Keratinocyte (primary cell): ENCODE measurements at regions not wholly inside any gene's neighbourhood (a gene's known extent, or its start where the extent isn't known, plus 50 kb on each side); places are given as distances from the start of the nearest gene placed in this dataset.

Experiments
- DNase-seq: peaks from one replicate; pipeline ENCODE4 v3.0.0-alpha.2; 2011; ENCODE audit warnings: low read depth, missing footprints, low spot score
- FAIRE-seq: peaks from 2 replicates; lab custom pipeline; 2011; peaks lifted over from hg19 to GRCh38; lab: Jason Lieb, UNC
- H2AFZ ChIP-seq: 2 replicates; pipeline ENCODE4 v1.6.0; 2012; ENCODE audit warnings: low read length, control low read depth, inconsistent platforms; ENCODE audit not compliant: control insufficient read depth
- H3K27ac ChIP-seq: 2 replicates; pipeline ENCODE4 v1.5.1; 2011; ENCODE audit warnings: low read length; ENCODE audit not compliant: control insufficient read depth, insufficient read depth
- H3K27me3 ChIP-seq: 3 replicates; pipeline ENCODE4 v1.6.0; 2011; ENCODE audit warnings: low read length; ENCODE audit not compliant: control insufficient read depth, insufficient read depth; ENCODE audit errors: extremely low read depth
- H3K36me3 ChIP-seq, 2 experiments: 2 replicates in 1 of 2; 3 replicates in 1 of 2; pipeline ENCODE4 v1.5.1; 2011; ENCODE audit warnings: low read length in 2 of 2, mild to moderate bottlenecking in 1 of 2; ENCODE audit not compliant: control insufficient read depth in 2 of 2, insufficient read depth in 2 of 2; ENCODE audit errors: extremely low read depth in 1 of 2
- H3K4me1 ChIP-seq: 3 replicates; pipeline ENCODE4 v1.5.1; 2011; ENCODE audit warnings: low read length; ENCODE audit not compliant: control insufficient read depth, insufficient read depth; ENCODE audit errors: extremely low read depth
- H3K4me2 ChIP-seq: 3 replicates; pipeline ENCODE4 v1.6.0; 2011; ENCODE audit warnings: low read depth, low read length; ENCODE audit not compliant: control insufficient read depth, insufficient read depth; ENCODE audit errors: extremely low read depth
- H3K4me3 ChIP-seq, 3 experiments: fragments of 200-600 bp in 1 of 3; sonication (generic) in 1 of 3; 2 replicates in 2 of 3; 3 replicates in 1 of 3; pipeline ENCODE4 v1.5.1; 2011 to 2016; ENCODE audit warnings: low read length in 3 of 3, mild to moderate bottlenecking in 3 of 3, control low read depth in 2 of 3, inconsistent platforms in 1 of 3, low read depth in 1 of 3, mixed read lengths in 1 of 3, mixed run types in 1 of 3, moderate library complexity in 1 of 3; ENCODE audit not compliant: control insufficient read depth in 2 of 3, insufficient read depth in 2 of 3; ENCODE audit errors: extremely low read depth in 1 of 3
- H3K79me2 ChIP-seq: 2 replicates; pipeline ENCODE4 v1.6.0; 2012; ENCODE audit warnings: low read length; ENCODE audit not compliant: control insufficient read depth, insufficient read depth
- H3K9ac ChIP-seq: 3 replicates; pipeline ENCODE4 v1.6.0; 2011; ENCODE audit warnings: low read length; ENCODE audit not compliant: control insufficient read depth, insufficient read depth; ENCODE audit errors: extremely low read depth
- H3K9me1 ChIP-seq: 3 replicates; pipeline ENCODE4 v1.6.0; 2011; ENCODE audit warnings: low read length; ENCODE audit not compliant: control insufficient read depth, insufficient read depth; ENCODE audit errors: extremely low read depth
- H3K9me3 ChIP-seq: 2 replicates; pipeline ENCODE4 v1.5.1; 2012; ENCODE audit warnings: low read depth, low read length; ENCODE audit not compliant: control insufficient read depth
- H4K20me1 ChIP-seq: 3 replicates; pipeline ENCODE4 v1.6.0; 2011; ENCODE audit warnings: low read length; ENCODE audit not compliant: control insufficient read depth, insufficient read depth; ENCODE audit errors: extremely low read depth
- CTCF ChIP-seq, 3 experiments: IDR thresholded peaks in 1 of 3; conservative IDR thresholded peaks in 1 of 3; optimal IDR thresholded peaks in 1 of 3; 2 replicates in 2 of 3; 3 replicates in 1 of 3; pipeline versions ENCODE3 to v1.5.1; 2011; ENCODE audit warnings: low read length in 3 of 3, mild to moderate bottlenecking in 3 of 3, moderate library complexity in 2 of 3, control low read depth in 1 of 3, inconsistent platforms in 1 of 3; ENCODE audit not compliant: insufficient read depth in 2 of 3; ENCODE audit errors: extremely low read depth in 1 of 3
- EZH2 ChIP-seq: IDR thresholded peaks from one replicate; pipeline ENCODE4 v1.6.1; 2012; ENCODE audit warnings: inconsistent platforms, mild to moderate bottlenecking, low read length, moderate library complexity
- dilution Hi-C: fragments of 300-500 bp; cut with MboI; formaldehyde crosslinking; loops from one replicate; pipeline ENCODE4 v1.7.0; 2020; ENCODE audit warnings: low sequenced_read_pairs; ENCODE audit not compliant: extremely low pct_ligation_motif_present

- dilution Hi-C loops: no loop called here
- H3K9me1 ChIP-seq: no peaks in the 10 kb centered on the region
- H3K9ac ChIP-seq: no peak overlapping the region
- H4K20me1 ChIP-seq: no peaks in the 10 kb centered on the region
- no peaks in the 10 kb centered on the region for H3K9me3 ChIP-seq
- H3K4me2 ChIP-seq: no peak overlapping the region
- FAIRE-seq: no peak
- no peak overlapping the region for H3K27ac ChIP-seq
- H3K79me2 ChIP-seq: no peaks in the 10 kb centered on the region
- H2AFZ ChIP-seq: no peak overlapping the region
- H3K4me3 ChIP-seq: no peak overlapping the region
- no peaks in the 10 kb centered on the region for H3K36me3 ChIP-seq
- TF ChIP-seq EZH2: no peak
- TF ChIP-seq CTCF (optimal IDR thresholded peaks at IDR 0.05 in 1 of 3, IDR thresholded peaks at IDR 0.05 in 1 of 3, conservative IDR thresholded peaks at IDR 0.05 in 1 of 3; ENCODE audit: extremely low read depth in 1 of 3, insufficient read depth in 2 of 3, low read length in 3 of 3): no peak
- no peaks in the 10 kb centered on the region for H3K4me1 ChIP-seq
- no peak for DNase-seq
- no peaks in the 10 kb centered on the region for H3K27me3 ChIP-seq
Observed at GRCh38 chr3:923161-923910, 169.5 kb upstream of the CNTN6 start.

GRCh38 chr3:930866-931265 is 162.0 kb upstream of the CNTN6 start:
- no peak for DNase-seq
- Histone ChIP-seq H3K36me3 (no peaks in the 10 kb centered on the region), H3K9ac (no peak overlapping the region), H3K79me2 (no peaks in the 10 kb centered on the region), H4K20me1 (no peaks in the 10 kb centered on the region), H2AFZ (no peak overlapping the region), H3K9me1 (no peaks in the 10 kb centered on the region), H3K4me3 (no peak overlapping the region), H3K9me3 (no peaks in the 10 kb centered on the region), H3K4me1 (no peaks in the 10 kb centered on the region), H3K4me2 (no peak overlapping the region), H3K27me3 (no peaks in the 10 kb centered on the region), H3K27ac (no peak overlapping the region)
- TF ChIP-seq CTCF (optimal IDR thresholded peaks at IDR 0.05 in 1 of 3, IDR thresholded peaks at IDR 0.05 in 1 of 3, conservative IDR thresholded peaks at IDR 0.05 in 1 of 3; ENCODE audit: extremely low read depth in 1 of 3, insufficient read depth in 2 of 3, low read length in 3 of 3) (no peak), EZH2 (no peak)
- no peak for FAIRE-seq
- dilution Hi-C loops: no loop called here
